Bronchial epithelial cell (primary cell): ENCODE measurements at regions not wholly inside any gene's neighbourhood (a gene's known extent, or its start where the extent isn't known, plus 50 kb on each side); places are given as distances from the start of the nearest gene placed in this dataset.

Experiments
- DNase-seq: peaks from one replicate; pipeline ENCODE4 v3.0.0-alpha.2; 2010; ENCODE audit warnings: low read depth
- FAIRE-seq: peaks from 2 replicates; lab custom pipeline; 2011; peaks lifted over from hg19 to GRCh38; lab: Jason Lieb, UNC
- H3K27me3 ChIP-seq: 2 replicates; pipeline ENCODE4 v1.5.1; 2011; ENCODE audit warnings: low read length; ENCODE audit not compliant: control insufficient read depth, insufficient read depth
- H3K36me3 ChIP-seq: 2 replicates; pipeline ENCODE4 v1.5.1; 2011; ENCODE audit warnings: low read length; ENCODE audit not compliant: control insufficient read depth, insufficient read depth
- H3K4me3 ChIP-seq: 2 replicates; pipeline ENCODE4 v1.5.1; 2011; ENCODE audit warnings: mild to moderate bottlenecking, low read depth, low read length, control low read depth
- TF ChIP-seq, protein P1 (sequence below): IDR thresholded peaks from 2 replicates; pipeline ENCODE4 v1.5.1; 2011; ENCODE audit warnings: mild to moderate bottlenecking, moderate library complexity, low read length, control low read depth, inconsistent platforms; ENCODE audit not compliant: insufficient read depth, severe bottlenecking

DNA sequence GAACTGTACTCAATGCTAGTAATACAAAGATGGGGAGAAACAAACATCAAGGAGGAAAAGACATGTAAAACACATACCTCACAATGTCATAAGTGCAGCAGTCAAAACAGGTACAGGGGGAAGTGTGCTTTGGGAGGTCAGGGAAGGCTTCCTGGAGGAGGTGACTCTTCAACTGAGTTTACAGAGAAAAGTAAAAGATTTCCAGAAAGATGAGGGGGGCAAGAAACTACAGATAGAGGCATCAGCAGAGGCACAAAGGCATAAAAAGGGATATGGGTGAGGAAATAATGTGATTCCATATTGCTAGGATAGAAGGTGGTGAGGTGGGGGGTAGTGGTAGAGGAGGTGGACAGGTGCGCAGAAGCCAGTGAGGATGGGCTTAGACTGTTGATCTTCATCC, 95.0 kb downstream of the LSM5 start:
- Histone ChIP-seq H3K27me3 (no peaks in the 10 kb centered on the region), H3K36me3 (no peaks in the 10 kb centered on the region), H3K4me3 (no peak overlapping the region)
- FAIRE-seq, result no peak
- TF ChIP-seq, protein P1, sequence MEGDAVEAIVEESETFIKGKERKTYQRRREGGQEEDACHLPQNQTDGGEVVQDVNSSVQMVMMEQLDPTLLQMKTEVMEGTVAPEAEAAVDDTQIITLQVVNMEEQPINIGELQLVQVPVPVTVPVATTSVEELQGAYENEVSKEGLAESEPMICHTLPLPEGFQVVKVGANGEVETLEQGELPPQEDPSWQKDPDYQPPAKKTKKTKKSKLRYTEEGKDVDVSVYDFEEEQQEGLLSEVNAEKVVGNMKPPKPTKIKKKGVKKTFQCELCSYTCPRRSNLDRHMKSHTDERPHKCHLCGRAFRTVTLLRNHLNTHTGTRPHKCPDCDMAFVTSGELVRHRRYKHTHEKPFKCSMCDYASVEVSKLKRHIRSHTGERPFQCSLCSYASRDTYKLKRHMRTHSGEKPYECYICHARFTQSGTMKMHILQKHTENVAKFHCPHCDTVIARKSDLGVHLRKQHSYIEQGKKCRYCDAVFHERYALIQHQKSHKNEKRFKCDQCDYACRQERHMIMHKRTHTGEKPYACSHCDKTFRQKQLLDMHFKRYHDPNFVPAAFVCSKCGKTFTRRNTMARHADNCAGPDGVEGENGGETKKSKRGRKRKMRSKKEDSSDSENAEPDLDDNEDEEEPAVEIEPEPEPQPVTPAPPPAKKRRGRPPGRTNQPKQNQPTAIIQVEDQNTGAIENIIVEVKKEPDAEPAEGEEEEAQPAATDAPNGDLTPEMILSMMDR, result no peak
- DNase-seq, result no peak

DNA sequence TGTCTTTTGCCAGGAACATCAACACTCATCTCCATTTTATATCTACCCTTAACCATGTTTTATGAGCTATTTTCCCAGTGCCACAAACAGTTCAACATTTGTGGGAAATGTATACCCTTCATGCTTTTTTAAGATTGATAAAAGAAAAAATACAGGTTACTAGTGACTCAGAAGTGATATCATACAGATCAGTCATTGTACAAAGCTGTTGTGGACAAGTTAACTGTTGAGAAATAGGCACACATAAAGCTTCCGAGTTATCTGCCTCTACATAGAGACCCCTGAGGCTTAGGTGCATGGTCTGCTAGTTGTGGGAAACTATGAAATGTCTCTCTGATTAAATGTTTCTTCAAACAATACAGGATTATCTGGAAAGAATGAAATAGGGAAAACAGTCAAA, 96.3 kb downstream of the LSM5 start:
- DNase-seq, result peak; percentile 64

DNA sequence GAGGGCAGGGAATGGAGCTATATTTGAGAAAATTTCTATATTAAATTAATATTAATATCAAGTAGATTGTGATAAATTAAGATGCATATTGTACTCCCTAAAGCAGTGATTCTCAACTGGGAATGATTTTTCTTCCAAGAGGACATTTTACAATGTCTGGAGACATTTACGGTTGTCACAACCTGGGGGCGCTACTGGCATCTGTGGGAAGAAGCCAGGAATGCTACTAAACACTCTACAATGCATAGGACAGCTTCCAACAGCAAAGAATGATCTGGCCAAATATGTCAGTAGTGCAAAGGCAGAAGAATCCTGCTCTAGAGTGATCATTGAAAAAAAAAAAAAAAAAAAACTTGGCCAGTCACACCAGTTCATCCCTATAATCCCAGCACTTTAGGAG, 100.0 kb downstream of the LSM5 start:
- Histone ChIP-seq H3K36me3 (no peaks in the 10 kb centered on the region), H3K27me3 (no peaks in the 10 kb centered on the region), H3K4me3 (no peak overlapping the region)
- no peak for DNase-seq
- TF ChIP-seq, protein P1, result no peak
- no peak for FAIRE-seq

More for the DNA sequence above, 96.3 kb downstream of the LSM5 start:
- TF ChIP-seq, protein P1, result no peak
- FAIRE-seq, result no peak
- Histone ChIP-seq H3K36me3 (no peaks in the 10 kb centered on the region), H3K27me3 (no peaks in the 10 kb centered on the region), H3K4me3 (no peak overlapping the region)

- Histone ChIP-seq H3K27me3 (no peaks in the 10 kb centered on the region), H3K36me3 (no peaks in the 10 kb centered on the region), H3K4me3 (no peak overlapping the region)
- TF ChIP-seq, protein P1, result no peak
- no peak for FAIRE-seq
- no peak for DNase-seq
These were observed 104.7 kb downstream of the LSM5 start for GRCh38 chr7:32385316-32385956.

DNA sequence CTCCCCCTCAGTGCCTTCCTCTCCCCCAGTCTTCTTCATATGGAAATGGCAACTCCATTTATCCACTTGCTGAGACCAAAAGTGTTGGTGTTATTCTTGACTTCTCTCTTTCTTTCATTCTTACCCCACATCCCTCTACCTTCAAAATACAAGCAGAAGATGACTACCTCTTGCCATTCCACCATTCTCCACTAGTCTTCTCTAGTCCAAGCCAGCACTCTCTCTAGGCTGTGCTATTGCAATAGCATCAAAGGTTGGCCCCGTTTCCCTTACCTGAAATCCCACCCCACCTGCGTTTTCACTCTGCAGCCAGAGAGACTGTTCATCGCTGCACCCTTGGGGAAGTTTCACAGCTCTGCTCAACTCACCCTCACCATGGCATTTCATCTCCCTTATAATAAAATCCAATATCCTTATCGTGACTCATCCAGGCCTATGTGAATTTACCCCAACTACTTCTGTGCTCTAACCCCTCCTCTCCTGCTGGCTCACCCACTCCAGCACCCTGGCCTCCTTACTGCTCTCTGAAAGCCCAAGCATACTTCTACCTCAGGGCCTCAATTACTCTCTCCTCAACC, 109.1 kb downstream of the LSM5 start:
- no peaks in the 10 kb centered on the region for H3K36me3 ChIP-seq
- no peaks in the 10 kb centered on the region for H3K27me3 ChIP-seq
- DNase-seq, result no peak
- FAIRE-seq, result no peak
- no peak overlapping the region for H3K4me3 ChIP-seq
- TF ChIP-seq, protein P1, result no peak

DNA sequence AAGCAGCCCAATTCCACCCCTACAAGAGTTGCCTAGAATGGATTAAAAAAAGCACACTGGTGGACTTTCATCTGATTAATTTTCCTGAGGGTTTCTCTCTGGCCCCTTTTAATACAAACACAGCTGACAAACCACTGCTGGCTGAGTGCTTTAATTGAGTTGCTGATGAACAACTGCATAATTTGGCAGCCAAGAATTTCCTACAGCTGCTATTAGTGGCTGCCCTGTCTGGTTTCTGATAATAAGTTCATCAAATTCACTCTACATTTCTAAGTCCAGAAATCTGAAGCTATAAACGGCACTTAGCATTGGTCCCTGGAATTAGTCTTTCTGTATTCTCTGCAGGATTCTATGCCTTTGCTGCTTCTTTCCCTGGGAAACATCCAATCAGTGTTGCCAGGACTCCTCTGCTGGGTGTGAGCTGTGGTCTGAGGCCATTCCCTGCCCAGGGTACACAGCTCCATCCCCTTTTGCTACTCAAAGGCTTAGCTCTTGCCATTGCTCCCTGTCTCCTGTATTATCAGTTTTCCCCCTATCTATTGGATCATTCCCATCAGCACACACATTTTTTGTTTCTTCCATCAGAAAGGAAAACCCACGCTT, 110.6 kb downstream of the LSM5 start:
- no peak overlapping the region for H3K4me3 ChIP-seq
- H3K36me3 ChIP-seq, result no peaks in the 10 kb centered on the region
- DNase-seq, result no peak
- no peaks in the 10 kb centered on the region for H3K27me3 ChIP-seq
- TF ChIP-seq, protein P1, result no peak
- FAIRE-seq, result peak; percentile 23
